PFSK-1 (cell line): ENCODE measurements at regions not wholly inside any gene's neighbourhood (a gene's known extent, or its start where the extent isn't known, plus 50 kb on each side); places are given as distances from the start of the nearest gene placed in this dataset.

ENCODE experiments used
- FOXP2 ChIP-seq: optimal IDR thresholded peaks from 2 replicates; pipeline ENCODE3; 2011; ENCODE audit warnings: borderline replicate concordance, control low read depth, inconsistent platforms; ENCODE audit not compliant: insufficient read depth; ENCODE audit errors: extremely low read length, extremely low read depth
- POLR2AphosphoS5 ChIP-seq: IDR thresholded peaks from 2 replicates; pipeline ENCODE4 v1.6.1; 2012; ENCODE audit warnings: low read depth, mild to moderate bottlenecking, control low read depth, low read length, moderate library complexity
- SIN3A ChIP-seq: IDR thresholded peaks from 2 replicates; pipeline ENCODE4 v1.6.1; 2012; ENCODE audit warnings: mild to moderate bottlenecking, low read length, moderate library complexity, borderline replicate concordance; ENCODE audit not compliant: insufficient read depth
- TAF1 ChIP-seq: IDR thresholded peaks from 2 replicates; pipeline ENCODE4 v1.6.1; 2012; ENCODE audit warnings: low read length, control low read depth, borderline replicate concordance; ENCODE audit not compliant: insufficient read depth
- TF ChIP-seq, protein P1 (sequence below), 2 experiments: IDR thresholded peaks; 2 replicates each; pipeline versions ENCODE4 v1.6.1 to v1.8.0; 2011 to 2012; ENCODE audit warnings: low read depth in 2 of 2, low read length in 2 of 2, control low read depth in 1 of 2, inconsistent platforms in 1 of 2, mild to moderate bottlenecking in 1 of 2, moderate library complexity in 1 of 2; ENCODE audit not compliant: insufficient read depth in 1 of 2

DNA sequence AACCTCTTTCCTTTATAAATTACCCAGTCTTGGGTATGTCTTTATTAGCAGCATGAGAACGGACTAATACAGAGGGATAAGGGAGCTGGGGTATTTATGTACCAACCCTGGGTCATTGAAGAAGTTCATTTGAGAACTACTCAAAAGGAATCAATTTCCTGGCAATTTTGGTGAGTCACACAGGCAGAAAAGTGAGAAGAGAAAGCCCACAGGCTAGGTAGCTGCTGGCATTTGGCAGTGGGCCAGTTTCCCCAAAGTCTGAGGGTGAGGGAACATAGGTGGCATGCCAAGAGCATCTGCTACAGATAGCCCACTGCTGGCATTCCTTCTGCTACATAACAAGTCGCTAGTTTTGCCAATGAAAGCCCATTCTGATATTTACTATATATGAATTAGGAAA is 411.2 kb downstream of the MID1IP1 start:
- no peak for TF ChIP-seq POLR2AphosphoS5
- no peak for TF ChIP-seq TAF1
- TF ChIP-seq, protein P1, sequence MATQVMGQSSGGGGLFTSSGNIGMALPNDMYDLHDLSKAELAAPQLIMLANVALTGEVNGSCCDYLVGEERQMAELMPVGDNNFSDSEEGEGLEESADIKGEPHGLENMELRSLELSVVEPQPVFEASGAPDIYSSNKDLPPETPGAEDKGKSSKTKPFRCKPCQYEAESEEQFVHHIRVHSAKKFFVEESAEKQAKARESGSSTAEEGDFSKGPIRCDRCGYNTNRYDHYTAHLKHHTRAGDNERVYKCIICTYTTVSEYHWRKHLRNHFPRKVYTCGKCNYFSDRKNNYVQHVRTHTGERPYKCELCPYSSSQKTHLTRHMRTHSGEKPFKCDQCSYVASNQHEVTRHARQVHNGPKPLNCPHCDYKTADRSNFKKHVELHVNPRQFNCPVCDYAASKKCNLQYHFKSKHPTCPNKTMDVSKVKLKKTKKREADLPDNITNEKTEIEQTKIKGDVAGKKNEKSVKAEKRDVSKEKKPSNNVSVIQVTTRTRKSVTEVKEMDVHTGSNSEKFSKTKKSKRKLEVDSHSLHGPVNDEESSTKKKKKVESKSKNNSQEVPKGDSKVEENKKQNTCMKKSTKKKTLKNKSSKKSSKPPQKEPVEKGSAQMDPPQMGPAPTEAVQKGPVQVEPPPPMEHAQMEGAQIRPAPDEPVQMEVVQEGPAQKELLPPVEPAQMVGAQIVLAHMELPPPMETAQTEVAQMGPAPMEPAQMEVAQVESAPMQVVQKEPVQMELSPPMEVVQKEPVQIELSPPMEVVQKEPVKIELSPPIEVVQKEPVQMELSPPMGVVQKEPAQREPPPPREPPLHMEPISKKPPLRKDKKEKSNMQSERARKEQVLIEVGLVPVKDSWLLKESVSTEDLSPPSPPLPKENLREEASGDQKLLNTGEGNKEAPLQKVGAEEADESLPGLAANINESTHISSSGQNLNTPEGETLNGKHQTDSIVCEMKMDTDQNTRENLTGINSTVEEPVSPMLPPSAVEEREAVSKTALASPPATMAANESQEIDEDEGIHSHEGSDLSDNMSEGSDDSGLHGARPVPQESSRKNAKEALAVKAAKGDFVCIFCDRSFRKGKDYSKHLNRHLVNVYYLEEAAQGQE (IDR thresholded peaks at IDR 0.05; ENCODE audit: insufficient read depth in 1 of 2, low read depth in 2 of 2, low read length in 2 of 2), result no peak
- TF ChIP-seq SIN3A, result no peak
- no peak for TF ChIP-seq FOXP2

DNA sequence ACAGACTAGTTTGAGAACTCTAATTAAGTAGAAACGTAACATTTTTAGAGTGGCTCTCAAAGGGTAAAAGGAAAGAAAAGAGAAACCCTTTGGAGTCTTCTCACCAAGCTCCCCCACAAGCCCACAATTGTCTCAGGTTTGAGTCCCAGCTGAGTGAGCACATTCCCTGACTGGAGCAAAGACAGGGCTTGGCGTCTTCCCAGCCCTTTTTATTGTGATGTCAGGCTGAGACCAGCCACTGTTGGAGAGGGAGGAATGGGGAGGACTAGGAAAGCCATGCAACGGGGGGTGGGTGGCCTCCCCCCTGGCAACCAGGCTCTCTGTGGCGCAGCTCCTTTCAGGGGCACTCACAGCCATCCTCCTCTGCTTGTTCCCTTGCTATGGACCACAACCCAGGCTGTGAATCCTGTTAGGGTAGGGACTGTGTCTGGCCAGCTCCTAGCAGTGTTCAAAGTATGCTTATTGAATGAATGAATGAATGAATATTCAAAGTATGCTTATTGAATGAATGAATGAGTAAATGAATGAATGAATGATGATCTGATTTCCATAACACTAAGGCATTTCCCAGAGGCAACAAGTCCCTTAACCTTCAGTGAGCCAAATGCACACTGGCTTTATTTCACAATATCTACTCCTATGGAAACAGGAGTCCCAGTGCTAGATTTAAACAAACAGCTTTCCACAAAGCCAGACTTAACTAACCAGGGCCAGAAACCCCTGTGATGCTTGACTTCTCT is 413.3 kb downstream of the MID1IP1 start:
- TF ChIP-seq, protein P1 (IDR thresholded peaks at IDR 0.05; ENCODE audit: insufficient read depth in 1 of 2, low read depth in 2 of 2, low read length in 2 of 2), result no peak
- TF ChIP-seq POLR2AphosphoS5, result no peak
- no peak for TF ChIP-seq SIN3A
- no peak for TF ChIP-seq FOXP2
- no peak for TF ChIP-seq TAF1

DNA sequence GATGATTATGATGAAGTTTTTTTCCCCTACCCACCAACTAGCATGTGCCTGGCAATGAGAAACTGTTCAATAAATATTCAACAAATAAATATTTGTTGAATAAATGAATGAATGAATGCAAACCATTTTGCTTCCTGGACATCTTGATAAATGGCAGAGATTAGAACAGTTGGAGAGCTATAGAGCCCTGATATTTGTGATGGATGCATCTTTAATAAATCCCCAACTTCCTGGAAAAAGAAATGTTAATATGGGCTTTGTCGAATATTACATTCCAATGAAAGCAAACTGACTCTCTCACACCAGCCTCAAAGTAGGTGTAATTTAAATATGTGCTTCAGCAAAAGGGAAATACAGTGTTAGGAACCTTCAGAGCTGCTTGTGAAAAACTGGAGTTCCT is 419.7 kb downstream of the MID1IP1 start:
- TF ChIP-seq FOXP2, result no peak
- TF ChIP-seq SIN3A, result no peak
- TF ChIP-seq, protein P1 (IDR thresholded peaks at IDR 0.05; ENCODE audit: insufficient read depth in 1 of 2, low read depth in 2 of 2, low read length in 2 of 2), result no peak
- no peak for TF ChIP-seq TAF1
- TF ChIP-seq POLR2AphosphoS5, result no peak

DNA sequence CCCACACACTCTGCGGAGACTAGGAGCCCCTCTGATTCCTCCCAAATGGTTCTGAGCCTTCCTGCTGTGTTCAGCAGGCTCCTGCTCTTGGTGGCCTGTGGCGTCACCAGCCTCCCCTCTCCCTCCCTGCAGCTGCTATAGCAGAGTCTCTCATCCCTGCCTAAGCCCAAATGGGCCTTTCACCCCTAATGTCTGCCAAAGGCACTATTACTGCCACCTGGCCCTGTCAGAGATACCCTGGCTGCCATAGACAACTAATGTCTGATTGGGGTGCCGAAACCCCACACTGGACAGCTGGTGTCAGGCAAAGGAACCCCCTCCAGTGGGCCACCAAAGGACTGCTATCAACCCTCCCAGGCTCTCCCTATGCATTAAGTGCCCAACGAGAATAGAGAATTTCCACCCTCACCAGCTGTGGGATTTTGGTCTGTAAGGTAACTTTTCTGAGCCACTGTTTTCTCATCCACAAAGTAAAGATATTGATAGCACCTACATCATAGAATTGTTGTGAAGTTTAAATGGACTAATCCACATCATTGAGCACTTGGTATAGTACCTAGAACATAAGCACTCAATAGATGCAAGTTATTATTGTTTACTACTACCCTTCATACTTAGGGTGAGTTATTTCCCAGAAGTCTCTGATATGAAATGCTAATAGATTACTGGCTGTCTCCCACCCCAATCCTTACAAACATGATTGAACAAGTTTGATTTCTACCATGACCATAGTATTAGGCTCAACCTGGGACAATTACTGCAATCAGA is 421.3 kb downstream of the MID1IP1 start:
- TF ChIP-seq FOXP2 (no peak), TAF1 (no peak), POLR2AphosphoS5 (no peak), SIN3A (no peak)
- TF ChIP-seq, protein P1 (IDR thresholded peaks at IDR 0.05; ENCODE audit: insufficient read depth in 1 of 2, low read depth in 2 of 2, low read length in 2 of 2), result no peak
